GM10266 (cell line): ENCODE measurements at regions not wholly inside any gene's neighbourhood (a gene's known extent, or its start where the extent isn't known, plus 50 kb on each side); places are given as distances from the start of the nearest gene placed in this dataset.
"Not testable (repeated sequence)": the region's sequence is repeated elsewhere in the genome, so short reads cannot be mapped to it uniquely, and the experiment has no call there.

Source experiments
- DNase-seq: peaks from one replicate; pipeline ENCODE4 v3.0.0; 2012; ENCODE audit errors: extremely low spot score
- CTCF ChIP-seq: IDR thresholded peaks from 2 replicates; pipeline ENCODE4 v1.5.1; 2012; ENCODE audit warnings: mild to moderate bottlenecking, low read depth; ENCODE audit not compliant: control insufficient read depth, insufficient read depth; ENCODE audit errors: missing control alignments

DNA sequence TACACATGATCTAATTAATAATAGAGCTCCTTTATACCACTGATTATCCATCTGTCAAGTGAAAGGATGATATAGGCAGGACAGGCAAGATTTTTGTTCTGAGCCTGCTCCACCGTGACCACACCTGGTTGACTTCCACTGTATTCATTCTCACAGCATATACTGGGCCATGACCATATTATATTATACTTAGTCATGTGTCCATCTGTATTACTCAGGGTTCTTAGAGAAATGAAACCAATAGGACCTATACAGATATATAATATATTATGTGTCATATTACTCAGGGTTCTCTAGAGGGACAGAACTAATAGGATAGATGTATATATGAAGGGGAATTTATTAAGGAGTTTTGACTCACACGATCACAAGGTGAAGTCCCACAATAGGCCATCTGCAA is 675.1 kb downstream of the GRXCR1 start:
- TF ChIP-seq CTCF: no peak
- DNase-seq: no peak

DNA sequence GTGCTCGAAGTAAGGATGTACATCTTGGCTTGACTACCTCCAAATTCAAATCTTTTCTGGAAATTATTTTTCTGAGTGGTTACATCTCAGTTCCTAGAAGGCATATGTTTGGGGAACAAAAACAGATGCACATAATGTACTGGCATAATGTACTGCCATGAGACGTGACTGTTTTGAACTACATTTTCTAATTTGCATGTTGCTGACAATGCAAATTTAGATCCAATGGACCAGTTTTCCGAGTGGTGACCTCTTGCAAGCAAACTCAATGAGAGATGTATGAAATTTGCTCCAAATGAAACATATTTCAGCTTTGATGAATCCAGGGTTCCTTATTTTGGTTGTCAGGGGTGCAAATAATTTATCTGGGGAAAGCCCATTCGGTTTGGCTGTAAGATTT is 694.3 kb downstream of the GRXCR1 start:
- DNase-seq: no peak
- TF ChIP-seq CTCF: no peak

- TF ChIP-seq CTCF: no peak
- no peak for DNase-seq
These were observed 695.2 kb downstream of the GRXCR1 start for GRCh38 chr4:43587758-43588157.

GRCh38 chr4:43607400-43607799 is 714.9 kb downstream of the GRXCR1 start:
- no peak for DNase-seq
- TF ChIP-seq CTCF: no peak

- TF ChIP-seq CTCF: no peak
- DNase-seq: no peak
These were observed 715.4 kb downstream of the GRXCR1 start for GRCh38 chr4:43607827-43608461.

GRCh38 chr4:43619219-43619618 is 726.7 kb downstream of the GRXCR1 start:
- TF ChIP-seq CTCF: no peak
- DNase-seq: no peak

DNA sequence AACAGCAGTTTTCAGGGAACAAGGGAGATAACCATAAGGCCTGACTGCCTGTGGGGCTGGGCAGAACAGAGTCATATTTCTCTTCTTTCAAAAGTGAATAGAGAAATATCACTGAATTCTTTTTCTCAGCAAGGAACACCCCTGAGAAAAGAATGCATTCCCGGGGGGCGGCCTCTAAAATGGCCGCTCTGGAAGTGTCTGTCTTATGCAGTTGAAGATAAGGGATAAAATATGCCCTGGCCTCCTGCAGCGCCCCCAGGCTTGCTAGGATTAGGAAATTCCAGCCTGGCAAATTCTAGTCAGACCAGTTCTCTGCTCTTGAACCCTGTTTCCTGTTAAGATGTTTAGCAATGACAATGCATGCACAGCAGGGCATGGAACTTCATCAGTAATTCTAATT is 745.4 kb downstream of the GRXCR1 start:
- not testable (repeated sequence) for DNase-seq

DNA sequence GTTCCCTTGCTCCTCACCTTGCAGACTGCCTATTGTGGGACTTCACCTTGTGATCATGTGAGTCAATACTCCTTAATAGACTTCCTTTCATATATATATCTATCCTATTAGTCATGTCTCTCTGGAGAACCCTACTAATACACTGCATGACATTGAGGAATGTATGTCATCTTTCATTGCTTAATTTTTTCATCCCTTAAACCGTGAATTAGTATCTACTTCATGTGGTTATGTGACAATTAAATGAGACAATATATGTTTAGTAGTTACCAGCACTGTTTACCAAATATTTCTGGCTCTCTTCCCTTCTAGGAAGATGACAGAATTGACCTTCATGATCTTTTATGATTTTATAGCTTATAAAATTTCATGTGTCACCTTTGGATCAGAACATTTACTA is 759.5 kb downstream of the GRXCR1 start:
- no peak for DNase-seq
- TF ChIP-seq CTCF: no peak

GRCh38 chr4:43659547-43659946 is 767.0 kb downstream of the GRXCR1 start:
- not testable (repeated sequence) for DNase-seq

GRCh38 chr4:43672265-43672885 is 776.2 kb downstream of the KCTD8 start:
- DNase-seq: not testable (repeated sequence)
